ENCODE measurements at regions not wholly inside any gene's neighbourhood (a gene's known extent, or its start where the extent isn't known, plus 50 kb on each side); places are given as distances from the start of the nearest gene placed in this dataset.

GRCh38 chr18:43563780-43564179 lies 286.5 kb upstream of the SYT4 start:
- Histone ChIP-seq H3K36me3 (ENCODE audit: control insufficient read depth in 1 of 2, insufficient read depth in 2 of 2, low read length in 2 of 2) (no peaks in the 10 kb centered on the region), H3K9ac (ENCODE audit: low read length) (no peak overlapping the region), H3K9me3 (ENCODE audit: control insufficient read depth in 1 of 2, insufficient read depth in 1 of 2, low read depth in 1 of 2, low read length in 2 of 2) (peaks cover 3 to 19% of the 10 kb centered on the region in 2 experiments; a peak in 2 of 4 replicates), H3K79me2 (ENCODE audit: insufficient read depth, low read length) (no peaks in the 10 kb centered on the region), H3K27me3 (ENCODE audit: insufficient read depth, low read length) (no peaks in the 10 kb centered on the region), H3K4me1 (ENCODE audit: control insufficient read depth in 1 of 2, insufficient read depth in 2 of 2, low read length in 2 of 2) (no peaks in the 10 kb centered on the region), H4K20me1 (ENCODE audit: insufficient read depth) (no peaks in the 10 kb centered on the region), H3K9me2 (ENCODE audit: insufficient read depth) (no peaks in the 10 kb centered on the region), H3K27ac (ENCODE audit: low read depth, low read length) (no peak overlapping the region), H3K4me2 (ENCODE audit: low read length) (no peak overlapping the region), H2AFZ (ENCODE audit: low read depth, low read length, poor library complexity, severe bottlenecking) (no peak overlapping the region), H3K4me3 (replicated peaks in 1 of 2; ENCODE audit: low read depth in 1 of 2, low read length in 2 of 2) (no peak overlapping the region)
- ATAC-seq (no peak), DNase-seq (ENCODE audit: low read depth, low spot score) (no peak)
- no TSS peak for BruUV-seq (replicated peaks)
- POLR2A ChIA-PET = no interaction called here
- intact Hi-C loops (cut with micrococcal nuclease) = loop anchor here (5.0 kb wide), 1 partner anchor 1266 kb away; no protein-coding TSS in a partner anchor
- no peak for TF ChIP-seq ZNF274 (IDR thresholded peaks at IDR 0.05; ENCODE audit: low read depth, low read length)
- TF ChIP-seq RAD21 (IDR thresholded peaks at IDR 0.05; ENCODE audit: low read depth) = 0 out of 2 replicates have a peak, but pooled peaks have one; percentile 6
- TF ChIP-seq, protein P1, sequence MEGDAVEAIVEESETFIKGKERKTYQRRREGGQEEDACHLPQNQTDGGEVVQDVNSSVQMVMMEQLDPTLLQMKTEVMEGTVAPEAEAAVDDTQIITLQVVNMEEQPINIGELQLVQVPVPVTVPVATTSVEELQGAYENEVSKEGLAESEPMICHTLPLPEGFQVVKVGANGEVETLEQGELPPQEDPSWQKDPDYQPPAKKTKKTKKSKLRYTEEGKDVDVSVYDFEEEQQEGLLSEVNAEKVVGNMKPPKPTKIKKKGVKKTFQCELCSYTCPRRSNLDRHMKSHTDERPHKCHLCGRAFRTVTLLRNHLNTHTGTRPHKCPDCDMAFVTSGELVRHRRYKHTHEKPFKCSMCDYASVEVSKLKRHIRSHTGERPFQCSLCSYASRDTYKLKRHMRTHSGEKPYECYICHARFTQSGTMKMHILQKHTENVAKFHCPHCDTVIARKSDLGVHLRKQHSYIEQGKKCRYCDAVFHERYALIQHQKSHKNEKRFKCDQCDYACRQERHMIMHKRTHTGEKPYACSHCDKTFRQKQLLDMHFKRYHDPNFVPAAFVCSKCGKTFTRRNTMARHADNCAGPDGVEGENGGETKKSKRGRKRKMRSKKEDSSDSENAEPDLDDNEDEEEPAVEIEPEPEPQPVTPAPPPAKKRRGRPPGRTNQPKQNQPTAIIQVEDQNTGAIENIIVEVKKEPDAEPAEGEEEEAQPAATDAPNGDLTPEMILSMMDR (IDR thresholded peaks at IDR 0.05 in 2 of 3, conservative IDR thresholded peaks at IDR 0.05 in 1 of 3; ENCODE audit: borderline replicate concordance in 1 of 3, insufficient read depth in 1 of 3, low read depth in 2 of 3, low read length in 2 of 3) = peak in 1 of 3 experiments; percentile 25; a peak in 2 of 6 replicates
- RAD21 ChIA-PET (ENCODE audit: low non-redundant PET in 1 of 2, low total read pairs in 2 of 2, uncharacterized antibody in 2 of 2, unreplicated experiment in 2 of 2) = no interaction called here
- CTCF ChIA-PET = no interaction called here

GRCh38 chr18:43570593-43570992 lies 293.3 kb upstream of the SYT4 start:
- no peak for DNase-seq (ENCODE audit: low read depth, low spot score)
- H3K27me3 ChIP-seq (ENCODE audit: insufficient read depth, low read length) = no peaks in the 10 kb centered on the region
- ChIA-PET RAD21 (ENCODE audit: low non-redundant PET in 1 of 2, low total read pairs in 2 of 2, uncharacterized antibody in 2 of 2, unreplicated experiment in 2 of 2) (no interaction called here), CTCF (interaction anchor here (0.6 kb wide), 1 partner anchor 1492 kb away, joined by 4 read pairs; no protein-coding TSS in a partner anchor), POLR2A (no interaction called here)
- no peaks in the 10 kb centered on the region for H4K20me1 ChIP-seq (ENCODE audit: insufficient read depth)
- no peaks in the 10 kb centered on the region for H3K9me3 ChIP-seq (ENCODE audit: control insufficient read depth in 1 of 2, insufficient read depth in 1 of 2, low read depth in 1 of 2, low read length in 2 of 2)
- intact Hi-C loops (cut with micrococcal nuclease) = no loop called here
- H2AFZ ChIP-seq (ENCODE audit: low read depth, low read length, poor library complexity, severe bottlenecking) = no peak overlapping the region
- no peaks in the 10 kb centered on the region for H3K9me2 ChIP-seq (ENCODE audit: insufficient read depth)
- BruUV-seq (replicated peaks) = no TSS peak
- no peaks in the 10 kb centered on the region for H3K4me1 ChIP-seq (ENCODE audit: control insufficient read depth in 1 of 2, insufficient read depth in 2 of 2, low read length in 2 of 2)
- no peaks in the 10 kb centered on the region for H3K79me2 ChIP-seq (ENCODE audit: insufficient read depth, low read length)
- no peak for ATAC-seq
- H3K9ac ChIP-seq (ENCODE audit: low read length) = no peak overlapping the region
- no peaks in the 10 kb centered on the region for H3K36me3 ChIP-seq (ENCODE audit: control insufficient read depth in 1 of 2, insufficient read depth in 2 of 2, low read length in 2 of 2)
- H3K4me2 ChIP-seq (ENCODE audit: low read length) = no peak overlapping the region
- TF ChIP-seq SRF (IDR thresholded peaks at IDR 0.05; ENCODE audit: low read depth) (no peak), EGR1 (IDR thresholded peaks at IDR 0.05; ENCODE audit: low read depth) (no peak), ZFX (IDR thresholded peaks at IDR 0.05) (no peak), ELF1 (IDR thresholded peaks at IDR 0.05; ENCODE audit: borderline replicate concordance, low read depth) (no peak), YY1 (IDR thresholded peaks at IDR 0.05; ENCODE audit: extremely low read depth, insufficient replicate concordance, low read depth, low read length) (no peak), EZH2phosphoT487 (IDR thresholded peaks at IDR 0.05; ENCODE audit: borderline replicate concordance) (no peak), SP1 (IDR thresholded peaks at IDR 0.05; ENCODE audit: low read depth) (no peak)
- TF ChIP-seq, protein P2, sequence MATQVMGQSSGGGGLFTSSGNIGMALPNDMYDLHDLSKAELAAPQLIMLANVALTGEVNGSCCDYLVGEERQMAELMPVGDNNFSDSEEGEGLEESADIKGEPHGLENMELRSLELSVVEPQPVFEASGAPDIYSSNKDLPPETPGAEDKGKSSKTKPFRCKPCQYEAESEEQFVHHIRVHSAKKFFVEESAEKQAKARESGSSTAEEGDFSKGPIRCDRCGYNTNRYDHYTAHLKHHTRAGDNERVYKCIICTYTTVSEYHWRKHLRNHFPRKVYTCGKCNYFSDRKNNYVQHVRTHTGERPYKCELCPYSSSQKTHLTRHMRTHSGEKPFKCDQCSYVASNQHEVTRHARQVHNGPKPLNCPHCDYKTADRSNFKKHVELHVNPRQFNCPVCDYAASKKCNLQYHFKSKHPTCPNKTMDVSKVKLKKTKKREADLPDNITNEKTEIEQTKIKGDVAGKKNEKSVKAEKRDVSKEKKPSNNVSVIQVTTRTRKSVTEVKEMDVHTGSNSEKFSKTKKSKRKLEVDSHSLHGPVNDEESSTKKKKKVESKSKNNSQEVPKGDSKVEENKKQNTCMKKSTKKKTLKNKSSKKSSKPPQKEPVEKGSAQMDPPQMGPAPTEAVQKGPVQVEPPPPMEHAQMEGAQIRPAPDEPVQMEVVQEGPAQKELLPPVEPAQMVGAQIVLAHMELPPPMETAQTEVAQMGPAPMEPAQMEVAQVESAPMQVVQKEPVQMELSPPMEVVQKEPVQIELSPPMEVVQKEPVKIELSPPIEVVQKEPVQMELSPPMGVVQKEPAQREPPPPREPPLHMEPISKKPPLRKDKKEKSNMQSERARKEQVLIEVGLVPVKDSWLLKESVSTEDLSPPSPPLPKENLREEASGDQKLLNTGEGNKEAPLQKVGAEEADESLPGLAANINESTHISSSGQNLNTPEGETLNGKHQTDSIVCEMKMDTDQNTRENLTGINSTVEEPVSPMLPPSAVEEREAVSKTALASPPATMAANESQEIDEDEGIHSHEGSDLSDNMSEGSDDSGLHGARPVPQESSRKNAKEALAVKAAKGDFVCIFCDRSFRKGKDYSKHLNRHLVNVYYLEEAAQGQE (IDR thresholded peaks at IDR 0.05; ENCODE audit: low read depth) = no peak
- TF ChIP-seq, protein P1 (IDR thresholded peaks at IDR 0.05 in 2 of 3, conservative IDR thresholded peaks at IDR 0.05 in 1 of 3; ENCODE audit: borderline replicate concordance in 1 of 3, insufficient read depth in 1 of 3, low read depth in 2 of 3, low read length in 2 of 3) = no peak
- H3K4me3 ChIP-seq (replicated peaks in 1 of 2; ENCODE audit: low read depth in 1 of 2, low read length in 2 of 2) = no peak overlapping the region
- no peak overlapping the region for H3K27ac ChIP-seq (ENCODE audit: low read depth, low read length)

Data from HCT116 (cell line).